HG03520 (cell line): ENCODE measurements at regions not wholly inside any gene's neighbourhood (a gene's known extent, or its start where the extent isn't known, plus 50 kb on each side); places are given as distances from the start of the nearest gene placed in this dataset.

ENCODE experiments used
- ATAC-seq: cut with Tn5 transposase; IDR thresholded peaks from one replicate; pipeline ENCODE4 v1.9.1; 2021; ENCODE audit warnings: mild to moderate bottlenecking, moderate library complexity; ENCODE audit not compliant: unreplicated experiment

DNA sequence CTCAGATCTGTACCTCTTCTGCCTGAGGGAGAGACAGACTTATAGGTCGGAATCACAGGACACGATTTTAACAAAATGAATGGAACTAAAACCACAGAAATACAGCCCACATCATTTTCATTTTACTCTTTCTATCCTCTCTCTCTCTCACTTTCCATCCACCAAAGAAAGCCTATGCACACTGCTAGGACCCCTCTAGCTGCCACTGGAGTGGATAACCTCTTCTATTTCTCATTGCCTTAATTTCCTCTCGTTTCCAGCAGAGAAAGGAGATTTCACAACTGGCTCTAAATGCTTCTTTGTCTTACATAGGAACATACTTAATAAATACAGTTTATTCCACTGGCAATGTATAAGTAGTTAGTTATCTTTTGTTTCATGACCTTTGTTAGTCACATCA, 867.8 kb upstream of the ADGRL4 start:
- no peak for ATAC-seq

DNA sequence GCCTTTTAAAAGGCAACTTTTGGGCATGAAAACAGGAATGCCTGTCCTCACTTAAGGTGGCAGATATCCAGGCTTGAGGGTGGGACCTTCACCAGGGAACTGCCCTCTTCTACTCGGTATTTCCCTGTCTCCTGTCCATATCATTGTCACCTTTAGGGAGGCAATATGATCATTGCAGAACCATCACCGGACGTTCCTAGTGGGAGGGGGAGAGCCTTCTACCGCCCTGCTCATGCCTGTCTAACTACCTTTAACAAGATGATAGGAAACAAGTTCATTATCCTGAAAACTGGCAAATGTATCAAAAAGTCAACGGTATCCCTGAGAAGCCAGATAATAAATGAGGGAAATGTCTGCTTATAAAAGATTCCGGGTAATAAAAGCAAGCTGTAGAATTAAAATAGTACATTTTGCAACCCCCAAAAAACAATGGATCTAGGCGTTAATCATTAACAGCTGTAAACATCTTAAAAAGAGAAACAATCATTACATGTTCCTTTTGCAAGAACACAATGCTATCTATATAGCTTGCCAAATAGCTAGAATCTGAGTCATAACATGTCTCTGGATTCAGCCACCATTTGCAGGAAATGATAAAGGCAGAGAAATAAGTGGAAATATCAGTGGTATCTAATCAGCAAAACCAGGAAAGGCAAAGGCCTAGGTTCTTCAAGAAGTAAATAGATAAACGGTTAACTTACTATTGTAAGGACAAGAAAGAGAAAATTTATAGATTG, 852.9 kb upstream of the ADGRL4 start:
- ATAC-seq: no peak

DNA sequence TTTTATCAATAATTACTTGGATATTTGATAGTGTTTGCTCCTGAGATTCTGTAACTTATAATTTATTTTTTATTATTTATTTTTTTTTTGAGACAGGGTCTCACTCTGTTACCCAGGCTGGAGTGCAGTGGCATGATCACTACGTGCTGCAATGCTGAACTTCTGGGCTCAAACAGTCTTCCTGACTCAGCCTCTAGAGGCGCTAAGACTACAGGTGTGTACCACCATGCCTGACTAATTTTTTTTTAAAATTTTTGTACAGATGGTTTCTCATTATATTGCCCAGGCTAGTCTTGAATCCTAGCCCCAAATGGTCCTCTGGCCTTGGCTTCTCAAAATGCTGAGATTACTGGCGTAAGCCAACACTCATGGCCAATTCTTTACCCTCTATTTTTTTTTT, 845.5 kb upstream of the ADGRL4 start:
- peak; percentile 60 for ATAC-seq

DNA sequence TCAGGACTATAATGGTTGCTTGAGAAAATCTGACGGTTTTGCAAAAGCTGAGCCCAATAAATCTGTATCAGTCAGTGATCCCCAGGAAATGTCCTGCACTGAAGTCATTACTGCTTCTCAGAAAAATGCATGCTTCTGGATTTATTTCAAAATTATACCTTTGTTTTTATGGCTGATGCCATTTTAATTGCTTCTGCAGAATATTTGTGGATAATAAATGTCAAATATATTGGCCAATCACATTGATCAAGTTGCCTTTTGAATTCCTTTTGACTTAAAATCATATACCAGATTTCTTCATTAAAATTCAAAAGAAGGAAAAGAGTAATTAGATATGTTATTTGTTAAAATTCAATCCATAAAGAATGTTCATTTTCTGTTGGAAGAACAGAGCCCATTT, 842.9 kb upstream of the ADGRL4 start:
- ATAC-seq: no peak

DNA sequence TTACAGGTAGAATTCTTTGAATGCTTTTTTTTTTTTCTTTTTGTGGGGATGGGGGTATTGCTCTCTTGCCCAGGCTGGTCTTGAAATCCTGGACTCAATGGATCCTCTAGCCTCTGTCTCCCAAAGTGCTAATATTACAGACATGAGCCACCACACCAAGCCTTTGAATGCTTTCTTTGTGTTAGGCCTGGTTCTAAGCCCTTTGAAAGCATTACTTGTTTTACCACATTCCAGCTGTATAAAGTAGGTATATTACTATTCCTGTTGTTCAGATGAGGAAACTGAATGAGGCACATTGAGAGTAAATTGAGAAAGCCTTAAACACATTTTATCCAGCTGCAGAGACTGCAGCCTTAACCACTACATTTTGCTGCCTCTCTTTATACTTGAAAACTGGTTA, 841.8 kb upstream of the ADGRL4 start:
- no peak for ATAC-seq

DNA sequence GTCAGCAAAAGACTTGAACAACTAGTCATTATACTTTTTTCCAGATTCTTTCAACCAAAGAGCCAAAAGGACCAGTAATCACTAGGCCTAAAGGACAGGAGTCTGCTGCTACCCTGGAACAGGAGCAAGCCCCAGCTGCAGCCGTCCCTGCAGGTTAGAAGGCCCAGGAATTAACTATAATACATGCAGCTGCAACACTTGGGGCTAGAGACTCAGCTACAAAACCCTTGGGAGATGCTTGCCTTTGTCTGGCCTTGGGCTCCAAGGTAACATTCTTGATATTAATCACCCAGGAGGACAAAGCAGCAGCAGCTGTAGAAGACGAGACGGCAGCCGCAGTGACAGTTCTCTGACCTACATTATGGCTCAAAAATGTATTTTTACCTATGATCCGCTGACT, 841.2 kb upstream of the ADGRL4 start:
- ATAC-seq: no peak

DNA sequence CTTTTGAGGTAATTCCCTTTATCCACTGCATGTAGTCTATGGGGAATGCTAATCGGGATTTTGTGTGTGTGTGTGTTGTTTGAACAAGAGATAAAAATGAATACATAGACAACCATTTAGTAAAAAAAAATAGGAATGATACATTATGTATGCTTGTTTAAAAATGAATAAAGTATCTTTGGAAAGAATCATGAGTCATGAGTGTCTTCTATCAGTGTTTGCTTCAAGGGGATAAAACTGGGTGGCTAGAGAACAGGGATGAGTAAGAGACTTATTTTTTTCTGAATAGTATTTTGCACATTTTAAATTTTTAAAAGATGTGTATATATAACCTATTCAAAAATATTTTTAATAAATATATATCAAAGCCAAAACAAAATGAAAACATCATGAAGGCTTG, 839.4 kb upstream of the ADGRL4 start:
- no peak for ATAC-seq

DNA sequence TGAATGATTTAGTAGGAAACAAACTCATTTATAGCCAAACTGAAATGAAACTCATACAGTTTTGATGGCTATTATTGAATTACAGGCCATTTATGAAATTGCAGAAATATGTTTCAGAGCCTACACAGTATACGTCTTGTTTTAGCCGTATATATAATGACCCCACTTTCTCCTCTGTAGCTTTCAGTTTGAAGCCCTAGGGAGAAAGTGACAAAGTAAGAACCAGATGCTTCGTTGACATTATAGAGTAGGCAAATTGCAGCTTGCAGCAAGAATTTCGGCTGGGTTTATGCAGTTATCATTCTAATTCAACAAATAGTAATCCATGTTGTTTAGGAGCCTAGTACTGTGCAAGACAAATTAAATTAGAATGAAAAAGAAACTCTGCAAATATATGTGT, 836.3 kb upstream of the ADGRL4 start:
- no peak for ATAC-seq

DNA sequence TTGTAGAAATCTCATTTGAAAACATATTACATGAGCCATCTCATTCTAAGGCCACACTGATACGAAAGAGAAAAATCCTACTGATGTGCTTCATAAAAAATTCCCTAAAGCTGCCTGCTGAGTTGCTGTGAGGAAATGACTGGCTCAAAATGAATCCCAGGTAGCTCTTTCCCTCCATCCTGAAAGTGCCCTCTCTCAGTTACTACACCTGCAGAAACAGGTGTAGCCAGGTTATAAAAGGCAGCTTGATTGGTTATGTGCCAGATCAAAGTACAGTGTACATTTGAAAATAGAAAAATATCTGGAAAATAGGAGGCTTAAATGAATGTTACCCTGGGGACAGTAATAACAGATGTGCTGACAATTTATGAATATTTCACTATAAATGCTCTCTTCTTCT, 833.4 kb upstream of the ADGRL4 start:
- no peak for ATAC-seq

DNA sequence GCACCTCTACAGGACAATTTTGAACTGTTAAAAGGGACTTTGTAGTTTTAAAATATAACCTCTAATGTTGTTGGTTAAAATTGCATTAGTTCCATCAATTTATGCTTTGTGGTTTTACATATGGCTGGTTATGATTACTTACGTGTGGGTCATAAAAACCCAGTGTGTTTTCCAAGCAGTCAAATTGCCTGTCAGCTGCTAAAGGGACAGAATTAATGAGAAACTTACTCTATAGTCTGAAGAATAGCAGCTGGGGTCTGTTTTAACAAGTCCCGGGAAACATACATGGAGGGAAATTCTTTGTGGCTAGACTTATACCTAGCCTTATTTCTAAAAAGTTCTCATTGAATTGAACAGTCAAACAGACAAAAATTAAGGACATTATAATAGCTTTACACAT, 820.9 kb upstream of the ADGRL4 start:
- no peak for ATAC-seq

DNA sequence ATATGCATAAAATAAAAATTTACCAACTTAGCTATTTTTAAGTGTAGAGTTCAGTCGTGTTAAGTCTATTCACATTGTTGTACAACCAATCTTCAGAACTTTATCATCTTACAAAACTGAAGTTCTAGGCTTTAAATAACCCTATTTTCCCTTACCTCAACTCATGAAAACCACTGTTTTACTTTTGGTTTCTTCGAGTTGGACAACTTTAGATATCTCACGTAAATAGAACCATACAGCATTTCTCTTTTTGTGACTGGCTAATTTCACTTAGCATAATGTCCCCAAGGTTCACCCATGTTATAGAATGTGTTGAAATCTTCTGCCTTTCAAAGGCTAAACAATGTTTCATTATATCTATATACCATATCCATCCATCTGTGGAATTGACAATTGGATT, 819.0 kb upstream of the ADGRL4 start:
- no peak for ATAC-seq

DNA sequence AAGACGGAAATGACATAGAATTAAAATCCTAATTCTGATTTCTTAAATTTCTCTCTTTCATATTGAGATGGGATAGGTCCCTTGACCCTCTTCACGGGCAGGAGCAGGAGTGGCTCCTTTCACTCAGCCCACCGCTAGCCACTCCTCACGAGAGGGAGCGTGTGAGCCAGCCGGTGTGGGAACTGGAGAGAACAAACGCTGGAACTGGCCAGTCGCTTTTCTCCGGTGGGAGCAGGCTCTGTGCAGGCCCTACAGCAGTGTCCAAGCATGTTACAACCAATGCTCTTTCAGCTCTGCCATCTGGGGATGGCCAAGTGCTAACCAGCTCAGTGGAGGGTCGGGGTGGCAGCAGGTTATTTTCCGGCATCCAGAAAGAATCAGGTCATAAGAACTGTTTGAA, 815.5 kb upstream of the ADGRL4 start:
- ATAC-seq: no peak

DNA sequence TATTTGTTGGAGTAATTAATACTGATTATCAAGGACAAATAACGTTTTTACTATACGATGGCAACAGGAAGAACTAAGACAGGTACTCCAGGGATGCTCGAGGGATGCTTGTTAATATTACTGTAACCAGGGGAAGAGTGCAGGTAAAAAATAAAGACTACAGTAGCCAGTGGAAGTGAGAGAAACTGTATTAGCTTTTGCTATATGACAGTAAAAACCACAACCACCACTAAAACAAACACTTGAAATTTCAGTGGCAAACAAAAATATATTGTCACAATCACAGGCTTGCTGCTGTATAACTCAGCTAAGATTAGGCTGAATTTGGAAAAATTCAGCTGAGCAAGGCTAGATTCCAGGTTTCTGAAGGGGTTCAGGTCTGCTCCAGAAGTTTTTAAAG, 812.6 kb upstream of the ADGRL4 start:
- no peak for ATAC-seq

DNA sequence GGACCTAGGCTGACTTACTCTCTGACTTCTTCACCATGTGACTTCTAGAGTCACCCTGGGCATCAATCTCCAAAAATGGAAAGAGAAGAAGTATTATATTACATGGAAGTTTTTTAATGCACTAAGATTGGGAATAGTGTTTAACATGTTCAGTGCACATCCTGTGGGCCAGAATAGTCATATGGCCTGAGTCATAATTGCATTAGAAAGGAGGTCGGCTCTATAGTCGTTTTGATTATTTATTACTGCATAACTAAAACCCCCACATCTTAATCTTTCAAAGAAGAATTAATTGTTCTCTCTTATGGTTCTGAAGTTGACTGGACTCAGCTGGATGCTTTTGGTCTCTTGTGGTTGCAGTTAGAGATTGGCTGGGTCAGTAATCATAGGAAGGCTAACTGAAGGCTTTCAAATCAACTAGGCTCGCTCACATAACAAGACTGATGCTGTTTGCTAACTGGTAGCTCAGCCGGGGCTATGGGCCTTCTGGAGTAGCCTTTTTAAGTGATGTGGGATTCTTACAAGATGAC, 810.6 kb upstream of the ADGRL4 start:
- no peak for ATAC-seq

DNA sequence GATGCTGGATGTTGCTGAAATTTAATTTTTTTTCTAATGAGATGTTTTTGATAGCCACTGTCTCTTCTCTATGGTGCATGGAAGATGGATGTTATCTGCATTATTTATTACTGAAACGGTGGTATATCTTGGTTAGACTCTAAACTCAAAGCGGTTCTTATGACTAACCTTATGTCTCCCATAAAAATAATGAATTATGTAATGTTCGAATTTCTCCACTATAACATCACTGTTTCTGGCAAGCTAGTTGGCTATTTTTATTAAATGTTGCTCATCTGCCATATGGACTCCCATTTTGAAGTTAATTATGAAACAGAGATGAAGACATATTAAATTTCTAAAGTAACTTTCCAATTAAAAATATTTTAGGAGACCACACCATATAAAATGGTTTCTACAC, 808.6 kb upstream of the ADGRL4 start:
- no peak for ATAC-seq

DNA sequence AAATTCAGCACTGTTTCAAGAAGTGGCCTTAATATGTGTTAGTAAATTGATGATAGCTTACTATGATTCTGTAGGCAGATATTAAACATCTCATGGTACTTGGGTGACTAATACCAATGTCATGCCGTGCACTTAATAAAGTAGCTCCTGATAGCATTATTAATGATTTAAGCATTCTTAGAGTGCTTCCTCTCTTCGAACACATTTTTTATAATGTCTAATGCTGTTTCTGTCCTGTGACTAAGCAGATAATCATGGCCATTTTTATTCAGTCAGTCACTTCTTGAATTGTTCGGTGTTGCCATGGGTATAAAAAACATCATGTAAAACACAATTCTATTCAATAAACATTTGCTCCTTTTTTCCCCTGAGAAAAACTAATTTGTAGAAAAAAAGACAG, 804.6 kb upstream of the ADGRL4 start:
- no peak for ATAC-seq

DNA sequence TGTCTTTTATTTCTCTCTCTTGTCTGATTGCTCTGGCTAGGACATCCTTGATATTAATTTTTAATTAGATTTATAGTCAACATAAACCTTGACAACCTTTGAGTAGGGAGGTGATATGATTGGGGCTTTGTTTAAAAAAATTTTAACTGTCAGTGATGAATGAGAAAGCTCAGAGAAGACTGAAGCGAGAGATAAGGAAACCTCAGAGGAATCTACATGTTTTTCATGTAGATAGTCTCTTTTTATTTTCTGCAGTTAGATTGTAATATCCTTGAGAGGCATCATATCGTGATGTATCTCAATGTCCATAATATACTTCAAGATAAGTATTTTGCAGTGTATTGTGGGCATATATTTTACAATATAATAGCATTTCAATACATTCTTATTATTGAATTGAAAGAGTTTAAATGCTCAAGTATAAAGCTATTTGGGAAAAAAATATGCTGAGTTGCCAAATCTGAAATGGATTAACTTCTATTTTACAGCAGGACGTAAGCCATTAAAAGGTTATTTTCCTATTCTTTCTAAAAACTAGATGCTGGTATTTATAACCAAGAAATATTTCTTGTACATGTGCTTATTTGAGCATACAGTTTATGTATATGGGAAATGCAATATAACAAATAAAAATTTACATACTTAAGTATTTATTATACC, 802.4 kb upstream of the ADGRL4 start:
- ATAC-seq: no peak

DNA sequence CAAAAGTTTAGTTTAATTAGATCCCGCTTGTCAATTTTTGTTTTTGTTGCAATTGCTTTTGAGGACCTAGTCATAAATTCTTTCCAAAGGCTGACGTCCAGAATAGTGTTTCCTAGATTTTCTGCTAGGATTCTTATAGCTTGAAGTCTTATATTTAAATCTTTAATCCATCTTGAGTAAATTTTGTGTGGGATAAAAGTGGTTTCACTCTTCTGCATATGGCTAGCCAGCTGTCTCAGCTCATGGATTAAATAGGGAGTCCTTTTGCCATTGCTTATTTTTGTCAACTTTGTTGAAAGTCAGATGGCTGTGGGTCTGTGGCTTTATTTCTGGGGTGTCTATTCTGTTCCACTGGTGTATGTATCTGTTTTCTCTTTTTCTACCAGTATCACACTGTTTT, 801.3 kb upstream of the ADGRL4 start:
- ATAC-seq: no peak

DNA sequence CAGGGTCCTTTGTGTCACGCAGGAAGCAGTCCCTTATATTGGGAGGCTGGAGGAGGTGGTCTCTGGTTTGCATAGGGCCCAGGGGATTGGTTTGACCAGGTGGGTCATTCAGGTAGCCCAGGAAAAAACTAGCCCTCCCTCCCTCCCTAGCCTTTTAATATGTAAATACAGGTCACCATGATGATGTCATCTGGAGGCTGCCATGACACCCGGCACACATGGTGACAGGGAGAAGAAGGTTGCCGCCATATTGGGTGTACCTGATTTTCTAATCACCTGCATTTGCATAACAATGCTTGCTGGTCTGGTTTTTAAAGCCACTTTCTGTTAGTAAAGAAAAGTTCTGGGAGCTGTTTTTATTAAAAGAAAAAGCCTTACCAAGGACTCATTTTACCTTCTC, 791.0 kb upstream of the ADGRL4 start:
- no peak for ATAC-seq

DNA sequence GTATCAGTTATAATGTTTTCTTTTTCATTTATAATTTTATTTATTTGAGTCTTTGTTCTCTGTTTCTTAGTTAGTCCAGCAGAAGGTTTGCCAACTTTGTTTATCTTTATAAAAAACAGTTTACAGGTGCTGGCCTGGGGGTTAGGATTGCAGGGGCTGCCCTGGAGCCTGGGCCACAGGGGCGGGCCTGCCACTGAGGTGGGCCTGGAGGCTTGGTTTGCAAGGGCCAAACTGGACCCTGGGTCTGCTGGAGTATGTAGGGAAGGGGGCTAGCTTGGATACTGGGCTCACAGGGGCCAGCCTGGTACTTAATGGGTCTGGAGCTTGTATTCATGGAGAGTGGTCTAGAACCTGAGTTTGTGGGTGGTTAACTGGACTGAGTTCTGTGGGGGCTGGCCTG, 789.9 kb upstream of the ADGRL4 start:
- no peak for ATAC-seq

DNA sequence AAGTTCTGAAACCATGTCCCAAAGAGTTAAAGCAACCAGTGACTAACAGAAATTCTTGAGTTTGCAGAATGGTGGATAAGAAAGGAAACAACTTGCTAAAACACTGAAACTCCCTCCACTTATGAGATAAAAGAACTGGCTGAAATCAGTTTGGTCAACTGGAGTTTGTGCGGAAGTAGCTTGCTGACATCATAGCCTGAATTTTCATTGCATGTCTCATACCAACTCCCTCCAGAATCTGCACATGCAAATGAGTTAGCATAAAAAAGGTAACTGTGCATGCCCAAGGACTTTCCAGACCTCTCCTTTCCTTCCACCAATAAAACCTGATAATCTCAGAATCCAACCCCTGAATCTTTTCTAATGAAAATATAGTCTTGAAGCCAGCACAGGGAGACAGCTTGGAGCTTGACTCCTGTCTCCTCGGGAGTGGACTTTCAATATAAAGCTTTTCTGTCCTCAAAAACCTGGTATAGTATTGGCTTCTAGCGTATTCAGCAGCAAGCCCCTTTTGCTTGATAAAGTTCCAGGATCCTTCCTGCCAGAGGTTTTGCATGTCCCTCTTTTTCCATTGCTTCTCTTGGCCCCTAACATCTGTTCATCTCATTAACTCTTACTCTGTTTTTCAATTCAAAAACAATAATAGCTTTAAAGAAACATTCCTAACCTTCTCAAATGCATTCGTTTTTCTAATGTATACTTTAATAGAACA, 785.8 kb upstream of the ADGRL4 start:
- no peak for ATAC-seq
